IMR-90 (cell line): ENCODE measurements at regions not wholly inside any gene's neighbourhood (a gene's known extent, or its start where the extent isn't known, plus 50 kb on each side); places are given as distances from the start of the nearest gene placed in this dataset.

Experiments used
- ATAC-seq: fragments of 200-7000 bp; cut with Tn5 transposase; 2 replicates; pipeline ENCODE4 v1.9.1; 2020; ENCODE audit warnings: low read depth, mild to moderate bottlenecking, moderate library complexity
- BruUV-seq: library from RNA; stranded (reverse); fragments of 400-500 nt; replicated peaks from 2 replicates; lab custom pipeline; 2021; lab: Mats Ljungman, UMichigan
- CTCF ChIA-PET: fragments of 300-600 bp; formaldehyde crosslinking; extraction: SDS; loops from one replicate; lab custom pipeline; 2021; ENCODE audit warnings: antibody characterized with exemption; lab: Yijun Ruan, JAX
- POLR2A ChIA-PET: fragments of 300-600 bp; sonication (Branson Sonifier 250); formaldehyde crosslinking; loops from one replicate; lab custom pipeline; 2022; ENCODE audit warnings: antibody characterized with exemption; ENCODE audit not compliant: unreplicated experiment; lab: Charles Lee
- DNase-seq: peaks from one replicate; pipeline ENCODE4 v3.0.0; 2013
- H2AFZ ChIP-seq: replicated peaks from 2 replicates; pipeline ENCODE3; 2013; ENCODE audit warnings: low read length, mild to moderate bottlenecking; ENCODE audit not compliant: poor library complexity
- H2AK5ac ChIP-seq: 2 replicates; pipeline ENCODE4 v1.6.1; 2013; ENCODE audit warnings: low read depth, low read length, inconsistent platforms
- H2AK9ac ChIP-seq: replicated peaks from 2 replicates; pipeline ENCODE3; 2013; ENCODE audit warnings: mild to moderate bottlenecking, low read depth, low read length, moderate library complexity; ENCODE audit not compliant: poor library complexity
- H2BK120ac ChIP-seq: 2 replicates; pipeline ENCODE4 v1.6.1; 2013; ENCODE audit warnings: low read depth, low read length, inconsistent platforms
- H2BK15ac ChIP-seq: 3 replicates; pipeline ENCODE4 v1.6.1; 2013; ENCODE audit warnings: low read depth, low read length, inconsistent platforms
- H2BK20ac ChIP-seq: 2 replicates; pipeline ENCODE4 v1.6.1; 2013; ENCODE audit warnings: low read depth, mild to moderate bottlenecking, inconsistent platforms, low read length, moderate library complexity
- H2BK5ac ChIP-seq: 2 replicates; pipeline ENCODE4 v1.6.1; 2013; ENCODE audit warnings: mild to moderate bottlenecking, low read depth, low read length, inconsistent platforms; ENCODE audit not compliant: poor library complexity, severe bottlenecking
- H3K14ac ChIP-seq: replicated peaks from 2 replicates; pipeline ENCODE4 v1.6.1; 2013; ENCODE audit warnings: low read depth, low read length, inconsistent platforms
- H3K18ac ChIP-seq: 2 replicates; pipeline ENCODE4 v1.6.1; 2013; ENCODE audit warnings: low read depth, low read length, control low read depth
- H3K23ac ChIP-seq: 2 replicates; pipeline ENCODE4 v1.6.1; 2013; ENCODE audit warnings: low read depth, low read length, inconsistent platforms
- H3K27ac ChIP-seq: 2 replicates; pipeline ENCODE4 v1.5.1; 2013; ENCODE audit warnings: mild to moderate bottlenecking, control low read depth, low read length; ENCODE audit not compliant: insufficient read depth
- H3K27me3 ChIP-seq: 2 replicates; pipeline ENCODE4 v1.6.1; 2013; ENCODE audit warnings: low read length; ENCODE audit not compliant: control insufficient read depth, insufficient read depth
- H3K36me3 ChIP-seq: 2 replicates; pipeline ENCODE4 v1.6.1; 2013; ENCODE audit warnings: low read length, mixed read lengths; ENCODE audit not compliant: control insufficient read depth, insufficient read depth
- H3K4ac ChIP-seq: 2 replicates; pipeline ENCODE4 v1.6.1; 2013; ENCODE audit warnings: low read depth, low read length, inconsistent platforms
- H3K4me1 ChIP-seq: 2 replicates; pipeline ENCODE4 v1.6.1; 2013; ENCODE audit warnings: low read length, mixed read lengths; ENCODE audit not compliant: control insufficient read depth, insufficient read depth
- H3K4me2 ChIP-seq: 2 replicates; pipeline ENCODE4 v1.6.1; 2013; ENCODE audit warnings: low read depth, mild to moderate bottlenecking, control low read depth, low read length, moderate library complexity
- H3K4me3 ChIP-seq: 2 replicates; pipeline ENCODE4 v1.5.1; 2013; ENCODE audit warnings: low read depth, mild to moderate bottlenecking, control low read depth, low read length, moderate library complexity; ENCODE audit not compliant: insufficient read depth
- H3K56ac ChIP-seq: 2 replicates; pipeline ENCODE4 v1.6.1; 2013; ENCODE audit warnings: low read length, inconsistent platforms; ENCODE audit not compliant: insufficient read depth; ENCODE audit errors: extremely low read depth
- H3K79me1 ChIP-seq, 2 experiments: 2 replicates each; pipeline ENCODE4 v1.6.1; 2013; ENCODE audit warnings: low read length in 2 of 2, inconsistent platforms in 1 of 2, low read depth in 1 of 2
- H3K9ac ChIP-seq: 2 replicates; pipeline ENCODE4 v1.6.1; 2013; ENCODE audit warnings: low read depth, low read length, control low read depth
- H3K9me1 ChIP-seq: 2 replicates; pipeline ENCODE4 v1.6.1; 2013; ENCODE audit warnings: low read length, inconsistent platforms; ENCODE audit not compliant: insufficient read depth
- H3K9me3 ChIP-seq: 2 replicates; pipeline ENCODE4 v1.6.1; 2013; ENCODE audit warnings: low read length; ENCODE audit not compliant: control insufficient read depth, insufficient read depth
- H4K20me1 ChIP-seq: 2 replicates; pipeline ENCODE4 v1.6.1; 2013; ENCODE audit warnings: low read length, inconsistent platforms; ENCODE audit not compliant: insufficient read depth
- H4K5ac ChIP-seq: 2 replicates; pipeline ENCODE4 v1.6.1; 2013; ENCODE audit warnings: mild to moderate bottlenecking, low read depth, low read length, control low read depth
- H4K8ac ChIP-seq, 2 experiments: 2 replicates each; pipeline ENCODE4 v1.6.1; 2013; ENCODE audit warnings: low read depth in 2 of 2, low read length in 2 of 2, control low read depth in 1 of 2, inconsistent platforms in 1 of 2
- H4K91ac ChIP-seq: 2 replicates; pipeline ENCODE4 v1.6.1; 2013; ENCODE audit warnings: low read depth, low read length, inconsistent platforms; ENCODE audit not compliant: insufficient read depth
- BHLHE40 ChIP-seq: fragments of 150-350 bp; IDR thresholded peaks from 2 replicates; pipeline ENCODE4 v1.6.1; 2016; ENCODE audit warnings: mild to moderate bottlenecking, low read depth, low read length
- CEBPB ChIP-seq: IDR thresholded peaks from 2 replicates; pipeline ENCODE4 v1.6.1; 2012; ENCODE audit warnings: low read depth, low read length, improper control_type of control experiment
- CHD1 ChIP-seq: IDR thresholded peaks from 2 replicates; pipeline ENCODE4 v1.6.1; 2012; ENCODE audit warnings: low read depth, low read length, improper control_type of control experiment
- ELK1 ChIP-seq: fragments of 150-350 bp; IDR thresholded peaks from 2 replicates; pipeline ENCODE4 v1.6.1; 2016; ENCODE audit warnings: low read depth, mild to moderate bottlenecking, low read length, moderate library complexity, borderline replicate concordance
- MAFK ChIP-seq: IDR thresholded peaks from 2 replicates; pipeline ENCODE4 v1.6.1; 2012; ENCODE audit warnings: low read depth, low read length, improper control_type of control experiment
- MAZ ChIP-seq: IDR thresholded peaks from 2 replicates; pipeline ENCODE4 v1.6.1; 2012; ENCODE audit warnings: low read depth, mild to moderate bottlenecking, low read length, improper control_type of control experiment, moderate library complexity, borderline replicate concordance
- NFE2L2 ChIP-seq: fragments of 150-350 bp; IDR thresholded peaks from 2 replicates; pipeline ENCODE4 v1.6.1; 2016; ENCODE audit warnings: low read depth, mild to moderate bottlenecking, low read length
- POLR2A ChIP-seq: IDR thresholded peaks from 2 replicates; pipeline ENCODE4 v1.6.1; 2012; ENCODE audit warnings: mild to moderate bottlenecking, low read depth, low read length
- RAD21 ChIP-seq: IDR thresholded peaks from 2 replicates; pipeline ENCODE4 v1.6.1; 2012; ENCODE audit warnings: low read length, improper control_type of control experiment
- RFX5 ChIP-seq: IDR thresholded peaks from 2 replicates; pipeline ENCODE4 v1.8.0; 2012; ENCODE audit warnings: low read depth, mild to moderate bottlenecking, low read length, moderate library complexity
- SMC3 ChIP-seq: fragments of 150-350 bp; IDR thresholded peaks from 2 replicates; pipeline ENCODE4 v1.6.1; 2016; ENCODE audit warnings: low read depth, mild to moderate bottlenecking, antibody characterized with exemption, low read length, moderate library complexity
- USF2 ChIP-seq: fragments of 150-350 bp; IDR thresholded peaks from 2 replicates; pipeline ENCODE4 v1.6.1; 2017; ENCODE audit warnings: mild to moderate bottlenecking, antibody characterized with exemption, low read length, low read depth
- WGBS, 2 experiments: methylation state at CpG; one replicate each; pipeline versions ENCODE4 v1.1.5 to v1.1.7; 2013; ENCODE audit warnings: missing lambda C conversion rate in 2 of 2; ENCODE audit not compliant: insufficient read length in 1 of 2; ENCODE audit errors: extremely low coverage in 2 of 2; 5-methylcytosine and 5-hydroxymethylcytosine counted together
- dilution Hi-C: fragments of 300-500 bp; cut with HindIII; formaldehyde crosslinking; loops from one replicate; pipeline ENCODE4 v1.14.3; 2018; ENCODE audit warnings: low sequenced_read_pairs; ENCODE audit not compliant: unreplicated experiment
- in situ Hi-C: fragments of 300-500 bp; cut with MboI; formaldehyde crosslinking; loops from 3 replicates; pipeline ENCODE4 v1.14.3; 2019; ENCODE audit warnings: low sequenced_read_pairs, inconsistent platforms, mixed read lengths
- intact Hi-C: fragments of 100-400 bp; cut with micrococcal nuclease; formaldehyde crosslinking; loops from 2 replicates; pipeline ENCODE4 v1.10.0; 2022

GRCh38 chr18:42305869-42306593 is 351.0 kb downstream of the PIK3C3 start:
- no CpG with 5 or more reads among the region's 3 CpGs for WGBS, 2 experiments
- dilution Hi-C loops (no loop called here), intact Hi-C loops (loop anchor here (10.0 kb wide), 1 partner anchor 1089 kb away; no protein-coding TSS in a partner anchor), in situ Hi-C loops (loop anchor here (25.0 kb wide), 1 partner anchor 956 kb away; no protein-coding TSS in a partner anchor)
- H2AK5ac ChIP-seq, result no peak overlapping the region
- H3K4me1 ChIP-seq, result no peaks in the 10 kb centered on the region
- no peak overlapping the region for H3K27ac ChIP-seq
- ATAC-seq (no peak), DNase-seq (no peak)
- H3K79me1 ChIP-seq, result no peaks in the 10 kb centered on the region
- H4K5ac ChIP-seq, result no peak overlapping the region
- H3K27me3 ChIP-seq, result no peaks in the 10 kb centered on the region
- POLR2A ChIA-PET, result no interaction called here
- no peak overlapping the region for H2AFZ ChIP-seq
- H3K9me1 ChIP-seq, result no peaks in the 10 kb centered on the region
- no peak overlapping the region for H2BK5ac ChIP-seq
- CTCF ChIA-PET, result interaction anchor here (1.0 kb wide), 1 partner anchor 15 kb away, joined by 4 read pairs; no protein-coding TSS in a partner anchor
- no peak overlapping the region for H2BK20ac ChIP-seq
- no peak overlapping the region for H4K91ac ChIP-seq
- H3K18ac ChIP-seq, result no peak overlapping the region
- H3K36me3 ChIP-seq, result no peaks in the 10 kb centered on the region
- no peak overlapping the region for H3K4me2 ChIP-seq
- no peak overlapping the region for H3K23ac ChIP-seq
- no peak overlapping the region for H3K9ac ChIP-seq
- H4K8ac ChIP-seq, result no peak overlapping the region
- BruUV-seq, result no TSS peak
- no peak overlapping the region for H3K4me3 ChIP-seq
- H2AK9ac ChIP-seq, result no peak overlapping the region
- no peak overlapping the region for H2BK120ac ChIP-seq
- no peak overlapping the region for H3K4ac ChIP-seq
- H3K56ac ChIP-seq, result no peak overlapping the region
- TF ChIP-seq BHLHE40 (no peak), POLR2A (no peak), CEBPB (no peak), MAFK (no peak), SMC3 (no peak), RFX5 (no peak), CHD1 (no peak), USF2 (no peak), RAD21 (no peak), ELK1 (no peak), NFE2L2 (no peak), MAZ (no peak)
- peaks cover 3% of the 10 kb centered on the region for H3K9me3 ChIP-seq
- H2BK15ac ChIP-seq, result no peak overlapping the region
- no peak overlapping the region for H3K14ac ChIP-seq
- no peaks in the 10 kb centered on the region for H4K20me1 ChIP-seq
